DND-41 (cell line): ENCODE measurements at regions not wholly inside any gene's neighbourhood (a gene's known extent, or its start where the extent isn't known, plus 50 kb on each side); places are given as distances from the start of the nearest gene placed in this dataset.

Source experiments
- CTCF ChIP-seq: IDR thresholded peaks from 2 replicates; pipeline ENCODE4 v1.5.1; 2012; ENCODE audit warnings: borderline replicate concordance, low read length, moderate library complexity, mild to moderate bottlenecking; ENCODE audit not compliant: poor library complexity, severe bottlenecking; ENCODE audit errors: extremely low read depth
- EZH2 ChIP-seq: IDR thresholded peaks from 3 replicates; pipeline ENCODE4 v1.6.1; 2012; ENCODE audit warnings: borderline replicate concordance, low read depth, mild to moderate bottlenecking, moderate library complexity, low read length, inconsistent platforms; ENCODE audit not compliant: severe bottlenecking

- no peak for TF ChIP-seq CTCF
- no peak for TF ChIP-seq EZH2
Measured at GRCh38 chr3:110629917-110630316, 441.7 kb upstream of the NECTIN3 start.
